ENCODE measurements at regions not wholly inside any gene's neighbourhood (a gene's known extent, or its start where the extent isn't known, plus 50 kb on each side); places are given as distances from the start of the nearest gene placed in this dataset.
"Not testable (repeated sequence)": the region's sequence is repeated elsewhere in the genome, so short reads cannot be mapped to it uniquely, and the experiment has no call there.

DNA sequence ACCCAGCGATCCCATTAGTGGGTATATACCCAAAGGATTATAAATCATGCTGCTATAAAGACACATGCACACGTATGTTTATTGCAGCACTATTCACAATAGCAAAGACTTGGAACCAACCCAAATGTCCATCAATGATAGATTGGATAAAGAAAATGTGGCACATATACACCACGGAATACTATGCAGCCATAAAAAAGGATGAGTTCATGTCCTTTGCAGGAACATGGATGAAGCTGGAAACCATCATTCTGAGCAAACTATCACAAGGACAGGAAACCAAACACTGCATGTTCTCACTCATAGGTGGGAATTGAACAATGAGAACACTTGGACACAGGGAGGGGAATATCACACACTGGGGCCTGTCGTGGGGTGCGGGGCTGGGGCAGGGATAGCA lies 230.0 kb upstream of the RREB1 start:
- not testable (repeated sequence) for TF ChIP-seq SREBF2 (CRISPR knock-in tag; IDR thresholded peaks at IDR 0.05); HNRNPK (IDR thresholded peaks at IDR 0.05; ENCODE audit: low read depth, low read length, poor library complexity, severe bottlenecking); POLR3G (IDR thresholded peaks at IDR 0.05; ENCODE audit: extremely low read depth, insufficient read length, insufficient replicate concordance)
- TF ChIP-seq, protein P1, sequence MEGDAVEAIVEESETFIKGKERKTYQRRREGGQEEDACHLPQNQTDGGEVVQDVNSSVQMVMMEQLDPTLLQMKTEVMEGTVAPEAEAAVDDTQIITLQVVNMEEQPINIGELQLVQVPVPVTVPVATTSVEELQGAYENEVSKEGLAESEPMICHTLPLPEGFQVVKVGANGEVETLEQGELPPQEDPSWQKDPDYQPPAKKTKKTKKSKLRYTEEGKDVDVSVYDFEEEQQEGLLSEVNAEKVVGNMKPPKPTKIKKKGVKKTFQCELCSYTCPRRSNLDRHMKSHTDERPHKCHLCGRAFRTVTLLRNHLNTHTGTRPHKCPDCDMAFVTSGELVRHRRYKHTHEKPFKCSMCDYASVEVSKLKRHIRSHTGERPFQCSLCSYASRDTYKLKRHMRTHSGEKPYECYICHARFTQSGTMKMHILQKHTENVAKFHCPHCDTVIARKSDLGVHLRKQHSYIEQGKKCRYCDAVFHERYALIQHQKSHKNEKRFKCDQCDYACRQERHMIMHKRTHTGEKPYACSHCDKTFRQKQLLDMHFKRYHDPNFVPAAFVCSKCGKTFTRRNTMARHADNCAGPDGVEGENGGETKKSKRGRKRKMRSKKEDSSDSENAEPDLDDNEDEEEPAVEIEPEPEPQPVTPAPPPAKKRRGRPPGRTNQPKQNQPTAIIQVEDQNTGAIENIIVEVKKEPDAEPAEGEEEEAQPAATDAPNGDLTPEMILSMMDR (IDR thresholded peaks at IDR 0.05 in 2 of 3, conservative IDR thresholded peaks at IDR 0.05 in 1 of 3; ENCODE audit: insufficient read depth in 2 of 3, low read depth in 1 of 3, low read length in 3 of 3), result not testable (repeated sequence)

All from K562 (cell line).